HCT116 (cell line): ENCODE measurements at regions not wholly inside any gene's neighbourhood (a gene's known extent, or its start where the extent isn't known, plus 50 kb on each side); places are given as distances from the start of the nearest gene placed in this dataset.

Experiments used
- ATAC-seq: fragments of 200-7000 bp; cut with Tn5 transposase; 2 replicates; pipeline ENCODE4 v1.9.1; 2020; ENCODE audit warnings: mild to moderate bottlenecking, moderate library complexity
- BruUV-seq: library from RNA; stranded (reverse); fragments of 400-500 nt; replicated peaks from 2 replicates; lab custom pipeline; 2021; lab: Mats Ljungman, UMichigan
- CTCF ChIA-PET: fragments of 300-600 bp; sonication (Branson Sonifier 250); formaldehyde crosslinking; loops from one replicate; lab custom pipeline; 2021; ENCODE audit warnings: antibody characterized with exemption; lab: Charles Lee
- POLR2A ChIA-PET: fragments of 300-600, 350-600 bp; sonication (Branson Sonifier 250); formaldehyde crosslinking; loops from one replicate; lab custom pipeline; 2021; ENCODE audit warnings: antibody characterized with exemption; lab: Charles Lee
- RAD21 ChIA-PET, 2 experiments: fragments of 300-600 bp; sonication (Branson Sonifier 250); formaldehyde crosslinking; loops; one replicate each; lab custom pipeline; 2023; ENCODE audit warnings: low total read pairs in 2 of 2; ENCODE audit not compliant: uncharacterized antibody in 2 of 2, unreplicated experiment in 2 of 2, low non-redundant PET in 1 of 2; lab: Charles Lee
- DNase-seq: peaks from one replicate; pipeline ENCODE4 v3.0.0-alpha.2; 2010; ENCODE audit warnings: low read depth, low spot score
- H2AFZ ChIP-seq: fragments of 200-600 bp; shearing (Covaris generic), sonication (generic); 2 replicates; pipeline ENCODE4 v1.6.1; 2017; ENCODE audit warnings: low read depth, mixed run types, mixed read lengths, antibody characterized with exemption, low read length; ENCODE audit not compliant: poor library complexity, severe bottlenecking
- H3K27ac ChIP-seq: 2 replicates; pipeline ENCODE4 v1.5.1; 2012; ENCODE audit warnings: low read depth, low read length
- H3K27me3 ChIP-seq: fragments of 200-600 bp; sonication (generic); 2 replicates; pipeline ENCODE4 v1.6.1; 2016; ENCODE audit warnings: mixed run types, low read length, mixed read lengths; ENCODE audit not compliant: insufficient read depth
- H3K36me3 ChIP-seq, 2 experiments: fragments of 200-500 bp in 1 of 2; fragments of 200-600 bp in 1 of 2; sonication (Bioruptor generic) in 1 of 2; sonication (generic) in 1 of 2; 2 replicates each; pipeline versions ENCODE4 v1.5.1 to v1.6.1; 2014 to 2016; ENCODE audit warnings: low read length in 2 of 2, inconsistent platforms in 1 of 2, mixed read lengths in 1 of 2, mixed run types in 1 of 2; ENCODE audit not compliant: insufficient read depth in 2 of 2, control insufficient read depth in 1 of 2
- H3K4me1 ChIP-seq, 2 experiments: fragments of 200-600 bp in 1 of 2; sonication (generic) in 1 of 2; 2 replicates each; pipeline versions ENCODE4 v1.5.1 to v1.6.1; 2012 to 2017; ENCODE audit warnings: low read length in 2 of 2, inconsistent platforms in 1 of 2, mild to moderate bottlenecking in 1 of 2, mixed read lengths in 1 of 2, mixed run types in 1 of 2, moderate library complexity in 1 of 2; ENCODE audit not compliant: insufficient read depth in 2 of 2, control insufficient read depth in 1 of 2
- H3K4me2 ChIP-seq: fragments of 200-600 bp; sonication (generic); 2 replicates; pipeline ENCODE4 v1.6.1; 2017; ENCODE audit warnings: mixed run types, low read length, mixed read lengths
- H3K4me3 ChIP-seq, 2 experiments: fragments of 200-600 bp in 1 of 2; sonication (generic) in 1 of 2; replicated peaks in 1 of 2; 2 replicates each; pipeline ENCODE4 v1.5.1; 2011 to 2016; ENCODE audit warnings: low read length in 2 of 2, control low read depth in 1 of 2, low read depth in 1 of 2, mild to moderate bottlenecking in 1 of 2, mixed read lengths in 1 of 2, mixed run types in 1 of 2
- H3K79me2 ChIP-seq: fragments of 200-600 bp; sonication (generic); 2 replicates; pipeline ENCODE4 v1.6.1; 2017; ENCODE audit warnings: mild to moderate bottlenecking, mixed run types, low read length, moderate library complexity, mixed read lengths; ENCODE audit not compliant: insufficient read depth
- H3K9ac ChIP-seq: fragments of 200-600 bp; sonication (generic); 2 replicates; pipeline ENCODE4 v1.6.1; 2016; ENCODE audit warnings: low read length, mixed read lengths
- H3K9me2 ChIP-seq: fragments of 200-600 bp; sonication (generic), shearing (Covaris generic); 2 replicates; pipeline ENCODE4 v1.6.1; 2017; ENCODE audit warnings: mixed run types, mild to moderate bottlenecking, moderate library complexity; ENCODE audit not compliant: insufficient read depth
- H3K9me3 ChIP-seq, 2 experiments: fragments of 200-500 bp in 1 of 2; fragments of 200-600 bp in 1 of 2; sonication (Bioruptor generic) in 1 of 2; sonication (generic) in 1 of 2; 2 replicates each; pipeline ENCODE4 v1.6.1; 2014 to 2017; ENCODE audit warnings: low read length in 2 of 2, mixed read lengths in 2 of 2, inconsistent platforms in 1 of 2, low read depth in 1 of 2, mild to moderate bottlenecking in 1 of 2, mixed run types in 1 of 2, moderate library complexity in 1 of 2; ENCODE audit not compliant: control insufficient read depth in 1 of 2, insufficient read depth in 1 of 2
- H4K20me1 ChIP-seq: fragments of 200-600 bp; sonication (generic), shearing (Covaris generic); 2 replicates; pipeline ENCODE4 v1.6.1; 2017; ENCODE audit warnings: mixed run types, mild to moderate bottlenecking, moderate library complexity; ENCODE audit not compliant: insufficient read depth
- CBX3 ChIP-seq: IDR thresholded peaks from 2 replicates; pipeline ENCODE4 v1.6.1; 2012; ENCODE audit warnings: low read depth
- CEBPB ChIP-seq: IDR thresholded peaks from 2 replicates; pipeline ENCODE4 v1.6.1; 2012; ENCODE audit warnings: low read depth
- CTCF ChIP-seq, 3 experiments: fragments of 200-600 bp in 1 of 3; sonication (generic) in 1 of 3; IDR thresholded peaks in 2 of 3; conservative IDR thresholded peaks in 1 of 3; 2 replicates each; pipeline ENCODE4 v1.5.1; 2012 to 2017; ENCODE audit warnings: low read depth in 2 of 3, low read length in 2 of 3, antibody characterized with exemption in 1 of 3, borderline replicate concordance in 1 of 3, control low read depth in 1 of 3, mild to moderate bottlenecking in 1 of 3, mixed read lengths in 1 of 3, mixed run types in 1 of 3, moderate library complexity in 1 of 3; ENCODE audit not compliant: insufficient read depth in 1 of 3
- EGR1 ChIP-seq: IDR thresholded peaks from 2 replicates; pipeline ENCODE4 v1.6.1; 2012; ENCODE audit warnings: low read depth
- ELF1 ChIP-seq: IDR thresholded peaks from 2 replicates; pipeline ENCODE4 v1.6.1; 2012; ENCODE audit warnings: low read depth, borderline replicate concordance
- EZH2 ChIP-seq: fragments of 200-600 bp; sonication (generic); IDR thresholded peaks from 2 replicates; pipeline ENCODE4 v1.6.1; 2017; ENCODE audit warnings: antibody characterized with exemption, mixed run types
- EZH2phosphoT487 ChIP-seq: fragments of 200-600 bp; IDR thresholded peaks from 2 replicates; pipeline ENCODE4 v1.6.1; 2018; ENCODE audit warnings: antibody characterized with exemption, borderline replicate concordance
- JUND ChIP-seq: IDR thresholded peaks from 2 replicates; pipeline ENCODE4 v1.6.1; 2012
- POLR2AphosphoS5 ChIP-seq: IDR thresholded peaks from 2 replicates; pipeline ENCODE4 v1.6.1; 2011; ENCODE audit warnings: mild to moderate bottlenecking, low read depth, low read length, moderate library complexity
- RAD21 ChIP-seq: IDR thresholded peaks from 2 replicates; pipeline ENCODE4 v1.6.1; 2012; ENCODE audit warnings: low read depth, mild to moderate bottlenecking
- REST ChIP-seq: IDR thresholded peaks from 2 replicates; pipeline ENCODE4 v1.6.1; 2012; ENCODE audit warnings: low read depth
- SIN3A ChIP-seq: IDR thresholded peaks from 2 replicates; pipeline ENCODE4 v1.6.1; 2012; ENCODE audit warnings: low read depth
- SP1 ChIP-seq: IDR thresholded peaks from 2 replicates; pipeline ENCODE4 v1.6.1; 2012; ENCODE audit warnings: low read depth
- intact Hi-C: fragments of 100-400 bp; cut with micrococcal nuclease; formaldehyde crosslinking; loops from 2 replicates; pipeline ENCODE4 v1.10.0; 2022
- TF ChIP-seq, protein P1 (sequence below): IDR thresholded peaks from 2 replicates; pipeline ENCODE4 v1.6.1; 2011; ENCODE audit warnings: mild to moderate bottlenecking, low read length, moderate library complexity; ENCODE audit not compliant: insufficient replicate concordance; ENCODE audit errors: extremely low read depth
- TF ChIP-seq, protein P2 (sequence below): IDR thresholded peaks from 2 replicates; pipeline ENCODE4 v1.6.1; 2012

DNA sequence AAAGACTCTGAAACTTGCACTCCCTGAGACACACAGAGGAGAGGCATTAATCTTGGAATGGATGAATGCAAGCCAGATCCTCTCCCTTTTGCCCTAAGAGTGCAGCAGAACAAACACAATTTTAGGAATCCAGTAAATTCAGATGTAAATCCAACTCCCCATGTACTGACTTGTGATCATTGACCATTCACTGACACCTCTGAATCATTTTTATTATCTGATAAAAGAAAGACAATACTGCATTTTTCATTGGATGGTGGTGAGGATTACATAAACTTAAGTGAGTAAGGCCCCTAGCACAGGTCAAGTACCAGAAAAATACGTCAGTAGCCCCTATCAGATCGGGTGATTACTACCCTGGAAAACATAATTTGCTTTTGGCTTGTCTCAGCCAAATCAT, 782.9 kb upstream of the API5 start:
- no TSS peak for BruUV-seq
- Histone ChIP-seq H3K4me2 (no peak overlapping the region), H3K36me3 (no peaks in the 10 kb centered on the region), H3K27ac (no peak overlapping the region), H3K79me2 (no peaks in the 10 kb centered on the region), H3K4me1 (no peaks in the 10 kb centered on the region), H3K4me3 (no peak overlapping the region), H2AFZ (no peak overlapping the region), H3K27me3 (no peaks in the 10 kb centered on the region), H3K9me2 (no peaks in the 10 kb centered on the region), H4K20me1 (no peaks in the 10 kb centered on the region), H3K9me3 (peaks cover 6 to 15% of the 10 kb centered on the region in 2 experiments; a peak in 2 of 4 replicates), H3K9ac (no peak overlapping the region)
- ATAC-seq: no peak
- no peak for TF ChIP-seq EZH2
- TF ChIP-seq CTCF (IDR thresholded peaks at IDR 0.05 in 2 of 3, conservative IDR thresholded peaks at IDR 0.05 in 1 of 3; ENCODE audit: borderline replicate concordance in 1 of 3, insufficient read depth in 1 of 3, low read depth in 2 of 3, low read length in 2 of 3): no peak
- TF ChIP-seq CEBPB: no peak
- TF ChIP-seq EZH2phosphoT487: no peak
- TF ChIP-seq ELF1: no peak
- TF ChIP-seq SP1: no peak
- TF ChIP-seq, protein P1, sequence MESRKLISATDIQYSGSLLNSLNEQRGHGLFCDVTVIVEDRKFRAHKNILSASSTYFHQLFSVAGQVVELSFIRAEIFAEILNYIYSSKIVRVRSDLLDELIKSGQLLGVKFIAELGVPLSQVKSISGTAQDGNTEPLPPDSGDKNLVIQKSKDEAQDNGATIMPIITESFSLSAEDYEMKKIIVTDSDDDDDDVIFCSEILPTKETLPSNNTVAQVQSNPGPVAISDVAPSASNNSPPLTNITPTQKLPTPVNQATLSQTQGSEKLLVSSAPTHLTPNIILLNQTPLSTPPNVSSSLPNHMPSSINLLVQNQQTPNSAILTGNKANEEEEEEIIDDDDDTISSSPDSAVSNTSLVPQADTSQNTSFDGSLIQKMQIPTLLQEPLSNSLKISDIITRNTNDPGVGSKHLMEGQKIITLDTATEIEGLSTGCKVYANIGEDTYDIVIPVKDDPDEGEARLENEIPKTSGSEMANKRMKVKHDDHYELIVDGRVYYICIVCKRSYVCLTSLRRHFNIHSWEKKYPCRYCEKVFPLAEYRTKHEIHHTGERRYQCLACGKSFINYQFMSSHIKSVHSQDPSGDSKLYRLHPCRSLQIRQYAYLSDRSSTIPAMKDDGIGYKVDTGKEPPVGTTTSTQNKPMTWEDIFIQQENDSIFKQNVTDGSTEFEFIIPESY: no peak
- no peak for TF ChIP-seq CBX3
- TF ChIP-seq RAD21: no peak
- TF ChIP-seq REST: no peak
- TF ChIP-seq JUND: no peak
- TF ChIP-seq POLR2AphosphoS5: no peak
- TF ChIP-seq SIN3A: no peak
- TF ChIP-seq, protein P2, sequence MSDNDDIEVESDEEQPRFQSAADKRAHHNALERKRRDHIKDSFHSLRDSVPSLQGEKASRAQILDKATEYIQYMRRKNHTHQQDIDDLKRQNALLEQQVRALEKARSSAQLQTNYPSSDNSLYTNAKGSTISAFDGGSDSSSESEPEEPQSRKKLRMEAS: no peak
- no peak for TF ChIP-seq EGR1
- ChIA-PET RAD21 (no interaction called here), CTCF (no interaction called here), POLR2A (no interaction called here)
- no peak for DNase-seq
- intact Hi-C loops: no loop called here
